ENCODE measurements at regions not wholly inside any gene's neighbourhood (a gene's known extent, or its start where the extent isn't known, plus 50 kb on each side); places are given as distances from the start of the nearest gene placed in this dataset.

DNA sequence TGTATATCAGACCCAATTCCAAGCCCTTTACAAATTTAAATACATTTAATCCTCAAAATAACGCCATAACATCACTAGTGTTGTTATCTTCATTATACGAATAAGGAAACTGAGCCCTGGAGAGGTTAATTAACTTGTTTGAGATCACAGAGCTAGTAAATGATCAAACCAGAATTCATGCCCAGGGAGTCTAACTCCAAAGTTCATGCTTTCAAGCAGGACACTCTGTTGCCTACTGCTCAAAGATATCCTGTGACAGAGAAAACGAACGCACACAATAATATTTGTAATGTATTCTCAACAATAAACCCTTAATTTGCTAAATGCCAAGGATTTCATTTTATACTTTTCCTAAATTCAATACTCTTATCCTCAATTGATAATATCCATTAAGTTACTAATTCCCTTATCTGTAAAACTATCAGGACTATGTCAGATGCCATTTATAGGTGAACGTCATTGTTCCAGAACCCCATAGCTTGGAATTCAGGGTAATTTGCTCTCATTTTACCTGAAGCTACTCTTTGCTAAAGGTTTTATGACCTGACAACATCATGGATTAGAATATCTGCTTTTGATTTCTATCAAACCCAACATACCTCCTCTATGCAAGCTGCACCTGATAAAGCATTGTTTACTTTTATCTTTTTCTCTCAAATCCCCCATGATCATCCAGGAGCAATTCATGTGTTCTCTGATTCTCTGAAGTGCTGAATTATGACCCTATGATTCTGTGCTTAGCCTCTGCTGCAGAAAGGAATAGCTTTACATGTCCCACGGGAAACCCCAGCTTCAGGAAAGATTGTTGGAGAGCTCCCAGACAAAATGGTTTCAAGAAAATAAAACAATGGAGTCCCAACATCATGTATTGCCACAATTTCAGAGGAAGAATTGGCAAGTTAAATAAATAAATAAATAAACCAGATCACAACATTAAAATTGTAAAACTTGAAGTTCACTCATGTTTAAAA is 150.2 kb upstream of the CDK1 start:
- no peak overlapping the region for H3K27ac ChIP-seq
- WGBS, 3 donors: 92% methylated on average over 6 of the region's 6 CpGs
- DNase-seq: no peak
- H3K36me3 ChIP-seq: no peaks in the 10 kb centered on the region
- H3K4me3 ChIP-seq: no peak overlapping the region
- H3K4me1 ChIP-seq (ENCODE audit: insufficient read depth): no peaks in the 10 kb centered on the region
- no peaks in the 10 kb centered on the region for H3K9me3 ChIP-seq
- H3K27me3 ChIP-seq: no peaks in the 10 kb centered on the region
- intact Hi-C loops (cut with DNase I): no loop called here
- TF ChIP-seq CTCF (IDR thresholded peaks at IDR 0.05) (no peak), POLR2A (IDR thresholded peaks at IDR 0.05) (no peak), EP300 (IDR thresholded peaks at IDR 0.05) (no peak)

- no peak overlapping the region for H3K27ac ChIP-seq
- TF ChIP-seq CTCF (IDR thresholded peaks at IDR 0.05) (no peak), EP300 (IDR thresholded peaks at IDR 0.05) (no peak)
- 68 to 75% (median 73%) methylated on average over 1 of the region's 1 CpG for WGBS, 3 donors
Measured at GRCh38 chr10:60626037-60626436, 152.2 kb upstream of the CDK1 start.

GRCh38 chr10:60623627-60624026 is 154.7 kb upstream of the CDK1 start:
- 92 to 97% (median 97%) methylated on average over 1 of the region's 1 CpG for WGBS, 3 donors
- Histone ChIP-seq H3K4me1 (ENCODE audit: insufficient read depth) (no peaks in the 10 kb centered on the region), H3K4me3 (no peak overlapping the region), H3K27ac (no peak overlapping the region), H3K9me3 (no peaks in the 10 kb centered on the region), H3K27me3 (no peaks in the 10 kb centered on the region), H3K36me3 (no peaks in the 10 kb centered on the region)
- DNase-seq: no peak
- intact Hi-C loops (cut with DNase I): no loop called here
- TF ChIP-seq POLR2A (IDR thresholded peaks at IDR 0.05) (no peak), CTCF (IDR thresholded peaks at IDR 0.05) (no peak)

More at GRCh38 chr10:60626037-60626436, 152.2 kb upstream of the CDK1 start:
- Histone ChIP-seq H3K27me3 (no peaks in the 10 kb centered on the region), H3K9me3 (no peaks in the 10 kb centered on the region), H3K36me3 (no peaks in the 10 kb centered on the region), H3K4me3 (no peak overlapping the region), H3K4me1 (ENCODE audit: insufficient read depth) (no peaks in the 10 kb centered on the region)
- intact Hi-C loops (cut with DNase I): no loop called here
- no peak for DNase-seq

GRCh38 chr10:60621018-60621417 is 157.3 kb upstream of the CDK1 start:
- Histone ChIP-seq H3K4me3 (no peak overlapping the region), H3K36me3 (no peaks in the 10 kb centered on the region), H3K9me3 (no peaks in the 10 kb centered on the region), H3K4me1 (ENCODE audit: insufficient read depth) (no peaks in the 10 kb centered on the region), H3K27ac (no peak overlapping the region), H3K27me3 (no peaks in the 10 kb centered on the region)
- intact Hi-C loops (cut with DNase I): no loop called here
- 85 to 88% (median 86%) methylated on average over 3 of the region's 3 CpGs for WGBS, 3 donors
- DNase-seq: no peak
- TF ChIP-seq POLR2A (IDR thresholded peaks at IDR 0.05) (no peak), CTCF (IDR thresholded peaks at IDR 0.05) (no peak), EP300 (IDR thresholded peaks at IDR 0.05) (no peak)

Measured in ovary (tissue), 7 donors.